ENCODE measurements at regions not wholly inside any gene's neighbourhood (a gene's known extent, or its start where the extent isn't known, plus 50 kb on each side); places are given as distances from the start of the nearest gene placed in this dataset.

- TF ChIP-seq POLR2AphosphoS5 (IDR thresholded peaks at IDR 0.05; ENCODE audit: low read depth, low read length): no peak
- TF ChIP-seq REST (IDR thresholded peaks at IDR 0.05; ENCODE audit: insufficient read depth in 1 of 2, low read depth in 2 of 2, low read length in 2 of 2): no peak
- TF ChIP-seq SIN3A (IDR thresholded peaks at IDR 0.05; ENCODE audit: borderline replicate concordance, insufficient read depth, low read length): no peak
- TF ChIP-seq TAF1 (IDR thresholded peaks at IDR 0.05; ENCODE audit: borderline replicate concordance, insufficient read depth, low read length): no peak
- no peak for TF ChIP-seq FOXP2 (optimal IDR thresholded peaks at IDR 0.05; ENCODE audit: borderline replicate concordance, extremely low read depth, extremely low read length, insufficient read depth)
Observed at GRCh38 chr5:101950019-101950418, 346.1 kb downstream of the SLCO4C1 start.
